ENCODE measurements at regions not wholly inside any gene's neighbourhood (a gene's known extent, or its start where the extent isn't known, plus 50 kb on each side); places are given as distances from the start of the nearest gene placed in this dataset.

DNA sequence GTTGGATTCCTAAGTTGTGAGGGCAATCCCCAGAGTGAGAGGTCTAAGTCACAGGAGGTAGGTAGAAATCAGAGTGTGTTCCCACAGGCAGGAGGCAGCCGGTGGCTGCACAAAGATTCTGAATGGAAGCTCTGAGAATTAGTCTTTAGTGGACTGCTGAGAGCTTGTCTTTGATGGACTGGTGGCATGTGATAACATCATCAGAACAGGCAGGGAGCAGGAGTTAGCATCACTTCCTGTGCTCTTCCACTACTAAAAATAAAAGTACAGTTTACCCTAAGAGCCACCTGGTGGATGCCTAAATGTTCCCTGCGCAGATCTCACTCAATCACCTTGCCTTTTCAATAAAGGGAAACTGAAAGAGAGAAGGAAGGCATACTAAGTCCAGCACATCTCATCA, 294.6 kb upstream of the POU3F2 start:
- TF ChIP-seq, protein P1, sequence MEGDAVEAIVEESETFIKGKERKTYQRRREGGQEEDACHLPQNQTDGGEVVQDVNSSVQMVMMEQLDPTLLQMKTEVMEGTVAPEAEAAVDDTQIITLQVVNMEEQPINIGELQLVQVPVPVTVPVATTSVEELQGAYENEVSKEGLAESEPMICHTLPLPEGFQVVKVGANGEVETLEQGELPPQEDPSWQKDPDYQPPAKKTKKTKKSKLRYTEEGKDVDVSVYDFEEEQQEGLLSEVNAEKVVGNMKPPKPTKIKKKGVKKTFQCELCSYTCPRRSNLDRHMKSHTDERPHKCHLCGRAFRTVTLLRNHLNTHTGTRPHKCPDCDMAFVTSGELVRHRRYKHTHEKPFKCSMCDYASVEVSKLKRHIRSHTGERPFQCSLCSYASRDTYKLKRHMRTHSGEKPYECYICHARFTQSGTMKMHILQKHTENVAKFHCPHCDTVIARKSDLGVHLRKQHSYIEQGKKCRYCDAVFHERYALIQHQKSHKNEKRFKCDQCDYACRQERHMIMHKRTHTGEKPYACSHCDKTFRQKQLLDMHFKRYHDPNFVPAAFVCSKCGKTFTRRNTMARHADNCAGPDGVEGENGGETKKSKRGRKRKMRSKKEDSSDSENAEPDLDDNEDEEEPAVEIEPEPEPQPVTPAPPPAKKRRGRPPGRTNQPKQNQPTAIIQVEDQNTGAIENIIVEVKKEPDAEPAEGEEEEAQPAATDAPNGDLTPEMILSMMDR (IDR thresholded peaks at IDR 0.05) = no peak
- no peak for TF ChIP-seq EP300 (IDR thresholded peaks at IDR 0.05)
